ENCODE measurements at regions not wholly inside any gene's neighbourhood (a gene's known extent, or its start where the extent isn't known, plus 50 kb on each side); places are given as distances from the start of the nearest gene placed in this dataset.
A peak's percentile ranks its signal among the peaks of the same experiment; 100 is the strongest.

- no peaks in the 10 kb centered on the region for H3K27me3 Mint-ChIP-seq (ENCODE audit: unreplicated experiment)
- BruUV-seq (replicated peaks): no TSS peak
- no peak for TF ChIP-seq CTCF (IDR thresholded peaks at IDR 0.05; ENCODE audit: unreplicated experiment)
- no peak for DNase-seq
- intact Hi-C loops (cut with micrococcal nuclease; ENCODE audit: unreplicated experiment): no loop called here
- no peaks in the 10 kb centered on the region for H3K36me3 Mint-ChIP-seq (ENCODE audit: insufficient read depth, unreplicated experiment)
- H3K9me3 Mint-ChIP-seq (ENCODE audit: low read depth, unreplicated experiment): peaks cover 6% of the 10 kb centered on the region
- no peaks in the 10 kb centered on the region for H3K4me1 Mint-ChIP-seq (ENCODE audit: low read depth, unreplicated experiment)
- CTCF ChIA-PET: no interaction called here
- no peak overlapping the region for H3K4me3 Mint-ChIP-seq (ENCODE audit: low read depth, unreplicated experiment)
- no peak overlapping the region for H3K27ac Mint-ChIP-seq (ENCODE audit: unreplicated experiment)
Measured at GRCh38 chr2:17181051-17181752, 337.0 kb downstream of the RAD51AP2 start.

- CTCF ChIA-PET: no interaction called here
- Mint-ChIP-seq H3K9me3 (ENCODE audit: low read depth, unreplicated experiment) (peaks cover 9% of the 10 kb centered on the region), H3K27me3 (ENCODE audit: unreplicated experiment) (no peaks in the 10 kb centered on the region), H3K4me1 (ENCODE audit: low read depth, unreplicated experiment) (no peaks in the 10 kb centered on the region), H3K4me3 (ENCODE audit: low read depth, unreplicated experiment) (no peak overlapping the region), H3K36me3 (ENCODE audit: insufficient read depth, unreplicated experiment) (no peaks in the 10 kb centered on the region), H3K27ac (ENCODE audit: unreplicated experiment) (no peak overlapping the region)
- BruUV-seq (replicated peaks): no TSS peak
- intact Hi-C loops (cut with micrococcal nuclease; ENCODE audit: unreplicated experiment): no loop called here
- no peak for TF ChIP-seq CTCF (IDR thresholded peaks at IDR 0.05; ENCODE audit: unreplicated experiment)
- DNase-seq: no peak
Measured at GRCh38 chr2:17179145-17179808, 339.0 kb downstream of the RAD51AP2 start.

- CTCF ChIA-PET: interaction anchor here (1.4 kb wide), 1 partner anchor 12 kb away, joined by 3 read pairs; no protein-coding TSS in a partner anchor
- Mint-ChIP-seq H3K27me3 (ENCODE audit: unreplicated experiment) (no peaks in the 10 kb centered on the region), H3K9me3 (ENCODE audit: low read depth, unreplicated experiment) (peaks cover 9% of the 10 kb centered on the region), H3K36me3 (ENCODE audit: insufficient read depth, unreplicated experiment) (no peaks in the 10 kb centered on the region), H3K4me1 (ENCODE audit: low read depth, unreplicated experiment) (no peaks in the 10 kb centered on the region), H3K4me3 (ENCODE audit: low read depth, unreplicated experiment) (no peak overlapping the region), H3K27ac (ENCODE audit: unreplicated experiment) (no peak overlapping the region)
- intact Hi-C loops (cut with micrococcal nuclease; ENCODE audit: unreplicated experiment): no loop called here
- BruUV-seq (replicated peaks): no TSS peak
- no peak for TF ChIP-seq CTCF (IDR thresholded peaks at IDR 0.05; ENCODE audit: unreplicated experiment)
- DNase-seq: no peak
Measured at GRCh38 chr2:17177088-17177487, 341.2 kb downstream of the RAD51AP2 start.

GRCh38 chr2:17171446-17172049 is 346.7 kb downstream of the RAD51AP2 start:
- intact Hi-C loops (cut with micrococcal nuclease; ENCODE audit: unreplicated experiment): loop anchor here (1.0 kb wide), 1 partner anchor 138 kb away; no protein-coding TSS in a partner anchor
- no peak overlapping the region for H3K27ac Mint-ChIP-seq (ENCODE audit: unreplicated experiment)

More at GRCh38 chr2:17171446-17172049, 346.7 kb downstream of the RAD51AP2 start:
- no TSS peak for BruUV-seq (replicated peaks)
- Mint-ChIP-seq H3K27me3 (ENCODE audit: unreplicated experiment) (no peaks in the 10 kb centered on the region), H3K4me1 (ENCODE audit: low read depth, unreplicated experiment) (no peaks in the 10 kb centered on the region), H3K9me3 (ENCODE audit: low read depth, unreplicated experiment) (peaks cover 6% of the 10 kb centered on the region), H3K36me3 (ENCODE audit: insufficient read depth, unreplicated experiment) (no peaks in the 10 kb centered on the region), H3K4me3 (ENCODE audit: low read depth, unreplicated experiment) (no peak overlapping the region)
- peak; percentile 39 for TF ChIP-seq CTCF (IDR thresholded peaks at IDR 0.05; ENCODE audit: unreplicated experiment)
- DNase-seq: peak; percentile 6
- CTCF ChIA-PET: no interaction called here
